Right kidney (tissue), 1 donor: ENCODE measurements at regions not wholly inside any gene's neighbourhood (a gene's known extent, or its start where the extent isn't known, plus 50 kb on each side); places are given as distances from the start of the nearest gene placed in this dataset.

Source experiments
- DNase-seq: peaks from one replicate; pipeline ENCODE4 v3.0.0-alpha.2; 2016

- no peak for DNase-seq
Observed at GRCh38 chr16:56090076-56090475, 101.2 kb upstream of the GNAO1 start.

GRCh38 chr16:56087626-56088025 lies 103.7 kb upstream of the GNAO1 start:
- no peak for DNase-seq

GRCh38 chr16:56081371-56081770 lies 109.9 kb upstream of the GNAO1 start:
- DNase-seq = no peak

- DNase-seq = no peak
Observed at GRCh38 chr16:56075732-56076388, 115.4 kb upstream of the GNAO1 start.

GRCh38 chr16:56073508-56073907 lies 117.8 kb upstream of the GNAO1 start:
- DNase-seq = no peak

- no peak for DNase-seq
Observed at GRCh38 chr16:56072096-56072495, 119.2 kb upstream of the GNAO1 start.

GRCh38 chr16:56068816-56069215 lies 122.5 kb upstream of the GNAO1 start:
- no peak for DNase-seq

GRCh38 chr16:56068314-56068713 lies 123.0 kb upstream of the GNAO1 start:
- DNase-seq = no peak

GRCh38 chr16:56067406-56067805 lies 123.9 kb upstream of the GNAO1 start:
- no peak for DNase-seq

- DNase-seq = no peak
Observed at GRCh38 chr16:56066617-56067016, 124.7 kb upstream of the GNAO1 start.

- no peak for DNase-seq
Observed at GRCh38 chr16:56063111-56063510, 128.2 kb upstream of the GNAO1 start.

GRCh38 chr16:56057151-56057550 lies 134.1 kb upstream of the GNAO1 start:
- no peak for DNase-seq

- DNase-seq = no peak
Observed at GRCh38 chr16:56050916-56051315, 140.4 kb upstream of the GNAO1 start.

- no peak for DNase-seq
Observed at GRCh38 chr16:56048425-56049105, 142.7 kb upstream of the GNAO1 start.

GRCh38 chr16:56047307-56048234 lies 143.7 kb upstream of the GNAO1 start:
- DNase-seq = no peak

GRCh38 chr16:56042416-56042815 lies 148.9 kb upstream of the GNAO1 start:
- no peak for DNase-seq

- peak; percentile 6 for DNase-seq
Observed at GRCh38 chr16:56041556-56042140, 149.6 kb upstream of the GNAO1 start.

- no peak for DNase-seq
Observed at GRCh38 chr16:56038564-56039098, 152.7 kb upstream of the GNAO1 start.

- DNase-seq = no peak
Observed at GRCh38 chr16:56032072-56032471, 156.9 kb upstream of the CES5A start.

- DNase-seq = no peak
Observed at GRCh38 chr16:56029026-56029425, 153.9 kb upstream of the CES5A start.

- no peak for DNase-seq
Observed at GRCh38 chr16:56022818-56023217, 147.6 kb upstream of the CES5A start.

- no peak for DNase-seq
Observed at GRCh38 chr16:56019274-56019673, 144.1 kb upstream of the CES5A start.
